ENCODE measurements at regions not wholly inside any gene's neighbourhood (a gene's known extent, or its start where the extent isn't known, plus 50 kb on each side); places are given as distances from the start of the nearest gene placed in this dataset.

DNA sequence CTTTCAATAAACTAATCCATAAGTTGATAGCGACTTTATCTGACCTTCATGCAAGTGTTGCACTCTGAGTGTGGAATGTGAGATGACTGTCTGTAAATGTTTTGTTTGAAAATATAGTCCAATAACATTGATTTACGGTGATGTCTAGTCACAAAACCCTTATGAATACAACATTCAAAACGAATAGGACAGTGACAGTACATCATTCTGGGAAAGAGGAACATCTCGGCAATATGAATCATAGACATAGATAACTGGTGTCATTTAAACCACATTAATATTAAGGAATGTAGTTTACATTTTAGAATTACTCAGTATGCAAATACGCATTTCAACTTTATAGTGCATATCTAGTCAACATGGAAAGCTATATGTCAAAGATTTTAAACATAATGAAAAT lies 1311.6 kb upstream of the ADGRL4 start:
- TF ChIP-seq, protein P1, sequence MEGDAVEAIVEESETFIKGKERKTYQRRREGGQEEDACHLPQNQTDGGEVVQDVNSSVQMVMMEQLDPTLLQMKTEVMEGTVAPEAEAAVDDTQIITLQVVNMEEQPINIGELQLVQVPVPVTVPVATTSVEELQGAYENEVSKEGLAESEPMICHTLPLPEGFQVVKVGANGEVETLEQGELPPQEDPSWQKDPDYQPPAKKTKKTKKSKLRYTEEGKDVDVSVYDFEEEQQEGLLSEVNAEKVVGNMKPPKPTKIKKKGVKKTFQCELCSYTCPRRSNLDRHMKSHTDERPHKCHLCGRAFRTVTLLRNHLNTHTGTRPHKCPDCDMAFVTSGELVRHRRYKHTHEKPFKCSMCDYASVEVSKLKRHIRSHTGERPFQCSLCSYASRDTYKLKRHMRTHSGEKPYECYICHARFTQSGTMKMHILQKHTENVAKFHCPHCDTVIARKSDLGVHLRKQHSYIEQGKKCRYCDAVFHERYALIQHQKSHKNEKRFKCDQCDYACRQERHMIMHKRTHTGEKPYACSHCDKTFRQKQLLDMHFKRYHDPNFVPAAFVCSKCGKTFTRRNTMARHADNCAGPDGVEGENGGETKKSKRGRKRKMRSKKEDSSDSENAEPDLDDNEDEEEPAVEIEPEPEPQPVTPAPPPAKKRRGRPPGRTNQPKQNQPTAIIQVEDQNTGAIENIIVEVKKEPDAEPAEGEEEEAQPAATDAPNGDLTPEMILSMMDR (IDR thresholded peaks at IDR 0.05; ENCODE audit: insufficient read depth, low read length, poor library complexity, severe bottlenecking): no peak
- no peak for TF ChIP-seq EZH2phosphoT487 (conservative IDR thresholded peaks at IDR 0.05; ENCODE audit: low read length)

All from SU-DHL-6 (cell line).